ENCODE measurements at regions not wholly inside any gene's neighbourhood (a gene's known extent, or its start where the extent isn't known, plus 50 kb on each side); places are given as distances from the start of the nearest gene placed in this dataset.
"Not testable (repeated sequence)": the region's sequence is repeated elsewhere in the genome, so short reads cannot be mapped to it uniquely, and the experiment has no call there.

- DNase-seq: no peak
These were observed 108.6 kb downstream of the ZMAT1 start for GRCh38 chrX:101823236-101823635.

- not testable (repeated sequence) for DNase-seq
These were observed 114.1 kb downstream of the ZMAT1 start for GRCh38 chrX:101817739-101818138.

- no peak for DNase-seq
These were observed 118.6 kb downstream of the ZMAT1 start for GRCh38 chrX:101813200-101813599.

- DNase-seq: peak; percentile 6
These were observed 128.4 kb downstream of the ZMAT1 start for GRCh38 chrX:101803451-101803850.

- DNase-seq: peak; percentile 90
These were observed 132.4 kb downstream of the ZMAT1 start for GRCh38 chrX:101799387-101799786.

- no peak for DNase-seq
These were observed 128.3 kb upstream of the ARMCX2 start for GRCh38 chrX:101787934-101788333.

GRCh38 chrX:101785142-101785541 is 125.5 kb upstream of the ARMCX2 start:
- DNase-seq: no peak

- not testable (repeated sequence) for DNase-seq
These were observed 120.8 kb upstream of the ARMCX2 start for GRCh38 chrX:101780421-101780820.

GRCh38 chrX:101774340-101774739 is 114.7 kb upstream of the ARMCX2 start:
- peak; percentile 17 for DNase-seq

- DNase-seq: no peak
These were observed 104.9 kb upstream of the ARMCX2 start for GRCh38 chrX:101764538-101764937.

- peak; percentile 41 for DNase-seq
These were observed 99.3 kb upstream of the ARMCX2 start for GRCh38 chrX:101759000-101759399.

- DNase-seq: no peak
These were observed 91.1 kb upstream of the ARMCX2 start for GRCh38 chrX:101750744-101751143.

- DNase-seq: no peak
These were observed 89.8 kb upstream of the ARMCX2 start for GRCh38 chrX:101749436-101749835.

- no peak for DNase-seq
These were observed 85.4 kb upstream of the ARMCX2 start for GRCh38 chrX:101745046-101745445.

- DNase-seq: no peak
These were observed 84.4 kb upstream of the ARMCX2 start for GRCh38 chrX:101744085-101744484.

- DNase-seq: no peak
These were observed 81.0 kb upstream of the ARMCX2 start for GRCh38 chrX:101740642-101741041.

GRCh38 chrX:101738867-101739266 is 79.2 kb upstream of the ARMCX2 start:
- DNase-seq: not testable (repeated sequence)

GRCh38 chrX:101738411-101738810 is 78.8 kb upstream of the ARMCX2 start:
- DNase-seq: not testable (repeated sequence)

GRCh38 chrX:101736651-101737050 is 77.0 kb upstream of the ARMCX2 start:
- DNase-seq: no peak

GRCh38 chrX:101732870-101733269 is 73.2 kb upstream of the ARMCX2 start:
- DNase-seq: no peak

- DNase-seq: no peak
These were observed 70.3 kb upstream of the ARMCX2 start for GRCh38 chrX:101729986-101730385.

All from activated CD4-positive, alpha-beta T cell treated with anti-CD3 and anti-CD28 coated beads, Interleukin-2, Interleukin-6, amounts not matched to agents 100 ng/mL and 50 ng/mL, durations not matched to agents 16 hours and 8 hours (primary cell).